DOHH2 (cell line): ENCODE measurements at regions not wholly inside any gene's neighbourhood (a gene's known extent, or its start where the extent isn't known, plus 50 kb on each side); places are given as distances from the start of the nearest gene placed in this dataset.

Source experiments
- H3F3A ChIP-seq: fragments of 200-600 bp; sonication (generic), shearing (Covaris generic); 2 replicates; pipeline ENCODE4 v1.6.0; 2016; ENCODE audit warnings: antibody characterized with exemption, mild to moderate bottlenecking; ENCODE audit not compliant: control insufficient read depth, insufficient read depth
- H3K27ac ChIP-seq: fragments of 200-600 bp; sonication (generic); 2 replicates; pipeline ENCODE4 v1.5.1; 2014; ENCODE audit warnings: low read depth, mild to moderate bottlenecking, low read length, moderate library complexity
- H3K27me3 ChIP-seq: fragments of 200-600 bp; sonication (generic); 2 replicates; pipeline ENCODE4 v1.6.1; 2014; ENCODE audit warnings: mild to moderate bottlenecking, low read length, mixed read lengths; ENCODE audit not compliant: control insufficient read depth
- H3K36me3 ChIP-seq: fragments of 200-600 bp; sonication (generic); 2 replicates; pipeline ENCODE4 v1.6.1; 2014; ENCODE audit warnings: mild to moderate bottlenecking, low read length, moderate library complexity, mixed read lengths; ENCODE audit not compliant: control insufficient read depth
- H3K4me1 ChIP-seq: fragments of 200-600 bp; sonication (generic); 2 replicates; pipeline ENCODE4 v1.6.1; 2014; ENCODE audit warnings: mild to moderate bottlenecking, low read length, mixed read lengths; ENCODE audit not compliant: control insufficient read depth
- H3K4me2 ChIP-seq: fragments of 200-600 bp; sonication (generic); 2 replicates; pipeline ENCODE4 v1.6.0; 2014; ENCODE audit warnings: mild to moderate bottlenecking, low read length, moderate library complexity
- H3K4me3 ChIP-seq: fragments of 200-600 bp; sonication (generic); 2 replicates; pipeline ENCODE4 v1.5.1; 2014; ENCODE audit warnings: mild to moderate bottlenecking, low read length, mixed read lengths
- H3K79me2 ChIP-seq: fragments of 200-600 bp; sonication (generic); 2 replicates; pipeline ENCODE4 v1.6.1; 2014; ENCODE audit warnings: mild to moderate bottlenecking, low read length, mixed read lengths; ENCODE audit not compliant: control insufficient read depth
- H3K9me2 ChIP-seq: fragments of 200-600 bp; sonication (generic); replicated peaks from 2 replicates; pipeline ENCODE4 v1.6.1; 2014; ENCODE audit warnings: mild to moderate bottlenecking, low read length, mixed read lengths; ENCODE audit not compliant: control insufficient read depth
- H3K9me3 ChIP-seq: fragments of 200-600 bp; sonication (generic); 2 replicates; pipeline ENCODE4 v1.6.1; 2014; ENCODE audit warnings: antibody characterized with exemption, low read length, mixed read lengths; ENCODE audit not compliant: control insufficient read depth, insufficient read depth
- H4K20me1 ChIP-seq: fragments of 200-600 bp; sonication (generic); 2 replicates; pipeline ENCODE4 v1.6.0; 2014; ENCODE audit warnings: low read depth, mild to moderate bottlenecking, antibody characterized with exemption, low read length, moderate library complexity; ENCODE audit not compliant: control insufficient read depth, insufficient read depth
- EZH2phosphoT487 ChIP-seq: fragments of 200-600 bp; sonication (generic); IDR thresholded peaks from 2 replicates; pipeline ENCODE4 v1.6.1; 2017; ENCODE audit warnings: borderline replicate concordance, mild to moderate bottlenecking, antibody characterized with exemption, low read length, moderate library complexity, mixed read lengths
- TF ChIP-seq, protein P1 (sequence below): fragments of 200-600 bp; sonication (generic); IDR thresholded peaks from one replicate; pipeline ENCODE4 v1.5.1; 2014; ENCODE audit warnings: antibody characterized with exemption, mild to moderate bottlenecking, low read depth, low read length; ENCODE audit not compliant: poor library complexity, severe bottlenecking

DNA sequence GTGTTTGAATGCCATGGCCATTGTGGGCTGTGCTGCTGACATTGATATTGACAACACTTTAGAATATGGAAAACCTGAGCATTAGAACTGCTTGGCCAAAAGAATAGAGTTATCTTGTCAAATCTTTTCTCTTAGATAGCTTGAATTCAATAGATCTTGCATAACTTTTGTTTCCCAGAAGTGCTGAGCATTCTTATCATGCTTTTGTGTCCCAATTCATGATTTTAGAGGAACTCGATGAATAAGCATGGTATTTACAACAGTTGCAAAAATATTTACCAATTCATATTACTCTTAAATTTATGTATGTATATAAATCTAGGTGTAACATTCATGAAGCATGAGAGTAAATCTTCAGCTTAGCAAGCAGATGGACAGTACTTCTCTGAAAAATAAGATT is 508.0 kb downstream of the BCL11A start:
- no peak overlapping the region for H3K27ac ChIP-seq
- H3F3A ChIP-seq = no peaks in the 10 kb centered on the region
- no peak for TF ChIP-seq EZH2phosphoT487
- TF ChIP-seq, protein P1, sequence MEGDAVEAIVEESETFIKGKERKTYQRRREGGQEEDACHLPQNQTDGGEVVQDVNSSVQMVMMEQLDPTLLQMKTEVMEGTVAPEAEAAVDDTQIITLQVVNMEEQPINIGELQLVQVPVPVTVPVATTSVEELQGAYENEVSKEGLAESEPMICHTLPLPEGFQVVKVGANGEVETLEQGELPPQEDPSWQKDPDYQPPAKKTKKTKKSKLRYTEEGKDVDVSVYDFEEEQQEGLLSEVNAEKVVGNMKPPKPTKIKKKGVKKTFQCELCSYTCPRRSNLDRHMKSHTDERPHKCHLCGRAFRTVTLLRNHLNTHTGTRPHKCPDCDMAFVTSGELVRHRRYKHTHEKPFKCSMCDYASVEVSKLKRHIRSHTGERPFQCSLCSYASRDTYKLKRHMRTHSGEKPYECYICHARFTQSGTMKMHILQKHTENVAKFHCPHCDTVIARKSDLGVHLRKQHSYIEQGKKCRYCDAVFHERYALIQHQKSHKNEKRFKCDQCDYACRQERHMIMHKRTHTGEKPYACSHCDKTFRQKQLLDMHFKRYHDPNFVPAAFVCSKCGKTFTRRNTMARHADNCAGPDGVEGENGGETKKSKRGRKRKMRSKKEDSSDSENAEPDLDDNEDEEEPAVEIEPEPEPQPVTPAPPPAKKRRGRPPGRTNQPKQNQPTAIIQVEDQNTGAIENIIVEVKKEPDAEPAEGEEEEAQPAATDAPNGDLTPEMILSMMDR = no peak
- no peaks in the 10 kb centered on the region for H3K4me1 ChIP-seq
- H3K36me3 ChIP-seq = no peaks in the 10 kb centered on the region
- H4K20me1 ChIP-seq = no peaks in the 10 kb centered on the region
- no peaks in the 10 kb centered on the region for H3K79me2 ChIP-seq
- H3K4me2 ChIP-seq = no peak overlapping the region
- H3K9me3 ChIP-seq = no peaks in the 10 kb centered on the region
- H3K4me3 ChIP-seq = no peak overlapping the region
- H3K27me3 ChIP-seq = no peaks in the 10 kb centered on the region
- no peaks in the 10 kb centered on the region for H3K9me2 ChIP-seq

DNA sequence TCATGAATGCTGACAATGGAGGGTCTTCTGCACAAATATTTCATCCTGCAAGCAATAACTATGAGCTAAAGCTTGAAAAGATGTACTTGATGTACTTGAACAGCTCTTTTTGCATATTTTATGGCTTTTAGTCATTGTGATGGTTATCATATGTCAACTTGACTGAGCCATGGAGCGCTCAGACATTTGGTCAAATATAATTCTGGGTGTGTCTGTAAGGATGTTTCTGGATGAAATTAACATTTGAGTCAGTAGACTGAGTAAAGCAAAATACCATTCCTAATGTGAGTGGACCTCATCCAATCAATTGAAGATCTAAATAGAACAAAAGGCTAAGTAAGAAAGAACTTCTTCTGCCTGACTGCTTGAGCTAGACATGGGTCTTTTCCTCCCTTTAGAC is 509.0 kb downstream of the BCL11A start:
- no peak overlapping the region for H3K27ac ChIP-seq

DNA sequence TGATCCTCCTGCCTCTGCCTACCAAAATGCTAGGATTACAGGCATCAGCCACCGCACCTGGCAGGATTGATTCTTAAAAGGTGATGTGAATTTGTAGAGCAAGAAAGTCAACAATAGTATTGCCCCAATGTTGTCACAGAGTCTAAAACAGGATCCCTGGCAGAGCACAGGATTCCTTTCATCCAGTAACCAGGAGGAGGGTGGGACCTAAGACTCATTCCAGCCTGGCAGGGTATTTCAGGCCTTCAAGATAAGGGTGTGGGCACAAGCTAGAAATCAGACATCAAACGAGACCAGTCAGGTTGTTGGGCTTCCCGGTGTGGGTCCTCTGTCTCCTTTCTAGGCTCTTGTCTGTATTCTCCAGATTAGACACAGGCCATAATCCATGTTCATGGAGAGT is 511.4 kb downstream of the BCL11A start:
- TF ChIP-seq, protein P1 = no peak
- TF ChIP-seq EZH2phosphoT487 = no peak
- Histone ChIP-seq H3K4me3 (no peak overlapping the region), H3K4me1 (no peaks in the 10 kb centered on the region)

More for the DNA sequence above, 509.0 kb downstream of the BCL11A start:
- no peaks in the 10 kb centered on the region for H3F3A ChIP-seq
- H3K36me3 ChIP-seq = no peaks in the 10 kb centered on the region
- TF ChIP-seq EZH2phosphoT487 = no peak
- TF ChIP-seq, protein P1 = no peak
- no peaks in the 10 kb centered on the region for H3K9me2 ChIP-seq
- H3K27me3 ChIP-seq = no peaks in the 10 kb centered on the region
- H4K20me1 ChIP-seq = no peaks in the 10 kb centered on the region
- no peaks in the 10 kb centered on the region for H3K4me1 ChIP-seq
- H3K79me2 ChIP-seq = no peaks in the 10 kb centered on the region
- H3K9me3 ChIP-seq = no peaks in the 10 kb centered on the region
- H3K4me2 ChIP-seq = no peak overlapping the region
- no peak overlapping the region for H3K4me3 ChIP-seq

DNA sequence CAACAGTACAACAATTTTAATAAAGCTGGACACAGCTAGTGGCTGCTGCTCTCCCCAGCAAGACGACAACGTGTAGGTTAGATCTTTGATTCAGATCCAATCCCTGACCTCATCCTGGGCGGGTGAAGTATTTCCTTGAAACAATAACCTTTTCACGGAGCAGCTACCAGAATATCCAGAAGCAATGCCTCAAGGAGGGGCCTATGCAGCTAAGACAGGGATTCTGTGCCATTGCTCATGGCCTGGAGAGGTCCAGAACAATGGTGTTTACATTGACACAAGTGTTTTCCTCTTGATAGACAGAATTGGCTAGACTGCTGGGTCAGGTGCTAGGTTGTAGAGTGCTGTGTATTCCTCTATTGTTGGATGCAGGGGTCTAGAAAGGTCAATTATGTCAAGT is 520.1 kb downstream of the BCL11A start:
- Histone ChIP-seq H3K4me1 (no peaks in the 10 kb centered on the region), H3K27ac (no peak overlapping the region), H3K4me2 (no peak overlapping the region), H3K36me3 (no peaks in the 10 kb centered on the region), H4K20me1 (no peaks in the 10 kb centered on the region), H3F3A (no peaks in the 10 kb centered on the region), H3K9me3 (no peaks in the 10 kb centered on the region; the same call in 1 of the 2 replicates), H3K79me2 (no peaks in the 10 kb centered on the region), H3K9me2 (no peaks in the 10 kb centered on the region), H3K4me3 (no peak overlapping the region), H3K27me3 (no peaks in the 10 kb centered on the region)
- TF ChIP-seq EZH2phosphoT487 = no peak
- TF ChIP-seq, protein P1 = no peak

More for the DNA sequence above, 511.4 kb downstream of the BCL11A start:
- Histone ChIP-seq H3F3A (no peaks in the 10 kb centered on the region), H3K9me2 (no peaks in the 10 kb centered on the region), H3K4me2 (no peak overlapping the region), H3K36me3 (no peaks in the 10 kb centered on the region), H3K79me2 (no peaks in the 10 kb centered on the region), H3K27ac (no peak overlapping the region), H3K27me3 (no peaks in the 10 kb centered on the region), H3K9me3 (no peaks in the 10 kb centered on the region), H4K20me1 (no peaks in the 10 kb centered on the region)
